ENCODE measurements at regions not wholly inside any gene's neighbourhood (a gene's known extent, or its start where the extent isn't known, plus 50 kb on each side); places are given as distances from the start of the nearest gene placed in this dataset.

DNA sequence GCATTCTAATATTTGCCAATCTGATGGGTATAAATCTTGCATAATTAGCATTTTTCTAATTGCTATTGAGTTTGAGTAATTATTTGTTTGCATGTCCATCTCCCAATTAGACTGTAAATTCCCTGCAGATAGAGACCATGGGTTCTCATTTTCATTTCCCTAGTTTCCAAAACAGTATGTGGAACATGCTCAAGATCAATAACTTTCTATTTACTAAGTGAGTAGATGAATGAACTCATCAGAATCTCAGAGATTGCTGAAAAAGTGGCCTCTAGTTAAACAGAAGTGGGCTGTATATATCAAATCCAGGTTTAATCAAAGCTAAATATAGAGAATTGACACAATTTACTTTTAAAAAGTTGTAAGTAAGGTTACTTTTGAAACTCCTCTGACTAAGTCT lies 138.0 kb upstream of the PGR start:
- TF ChIP-seq EZH2 (conservative IDR thresholded peaks at IDR 0.05; ENCODE audit: low read depth, low read length) (no peak), SOX6 (IDR thresholded peaks at IDR 0.05) (no peak), SOX6 (CRISPR knock-in tag; IDR thresholded peaks at IDR 0.05) (no peak), PCBP2 (optimal IDR thresholded peaks at IDR 0.05; ENCODE audit: low read depth, low read length, poor library complexity, severe bottlenecking) (no peak), BHLHE40 (IDR thresholded peaks at IDR 0.05; ENCODE audit: low read length) (no peak)
- TF ChIP-seq, protein P1, sequence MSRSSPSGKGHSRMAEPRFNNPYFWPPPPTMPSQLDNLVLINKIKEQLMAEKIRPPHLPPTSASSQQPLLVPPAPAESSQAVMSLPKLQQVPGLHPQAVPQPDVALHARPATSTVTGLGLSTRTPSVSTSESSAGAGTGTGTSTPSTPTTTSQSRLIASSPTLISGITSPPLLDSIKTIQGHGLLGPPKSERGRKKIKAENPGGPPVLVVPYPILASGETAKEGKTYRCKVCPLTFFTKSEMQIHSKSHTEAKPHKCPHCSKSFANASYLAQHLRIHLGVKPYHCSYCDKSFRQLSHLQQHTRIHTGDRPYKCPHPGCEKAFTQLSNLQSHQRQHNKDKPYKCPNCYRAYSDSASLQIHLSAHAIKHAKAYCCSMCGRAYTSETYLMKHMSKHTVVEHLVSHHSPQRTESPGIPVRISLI (CRISPR knock-in tag; IDR thresholded peaks at IDR 0.05; ENCODE audit: borderline replicate concordance), result no peak
- TF ChIP-seq, protein P2, sequence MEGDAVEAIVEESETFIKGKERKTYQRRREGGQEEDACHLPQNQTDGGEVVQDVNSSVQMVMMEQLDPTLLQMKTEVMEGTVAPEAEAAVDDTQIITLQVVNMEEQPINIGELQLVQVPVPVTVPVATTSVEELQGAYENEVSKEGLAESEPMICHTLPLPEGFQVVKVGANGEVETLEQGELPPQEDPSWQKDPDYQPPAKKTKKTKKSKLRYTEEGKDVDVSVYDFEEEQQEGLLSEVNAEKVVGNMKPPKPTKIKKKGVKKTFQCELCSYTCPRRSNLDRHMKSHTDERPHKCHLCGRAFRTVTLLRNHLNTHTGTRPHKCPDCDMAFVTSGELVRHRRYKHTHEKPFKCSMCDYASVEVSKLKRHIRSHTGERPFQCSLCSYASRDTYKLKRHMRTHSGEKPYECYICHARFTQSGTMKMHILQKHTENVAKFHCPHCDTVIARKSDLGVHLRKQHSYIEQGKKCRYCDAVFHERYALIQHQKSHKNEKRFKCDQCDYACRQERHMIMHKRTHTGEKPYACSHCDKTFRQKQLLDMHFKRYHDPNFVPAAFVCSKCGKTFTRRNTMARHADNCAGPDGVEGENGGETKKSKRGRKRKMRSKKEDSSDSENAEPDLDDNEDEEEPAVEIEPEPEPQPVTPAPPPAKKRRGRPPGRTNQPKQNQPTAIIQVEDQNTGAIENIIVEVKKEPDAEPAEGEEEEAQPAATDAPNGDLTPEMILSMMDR (CRISPR knock-in tag; IDR thresholded peaks at IDR 0.05), result no peak
- TF ChIP-seq, protein P3, sequence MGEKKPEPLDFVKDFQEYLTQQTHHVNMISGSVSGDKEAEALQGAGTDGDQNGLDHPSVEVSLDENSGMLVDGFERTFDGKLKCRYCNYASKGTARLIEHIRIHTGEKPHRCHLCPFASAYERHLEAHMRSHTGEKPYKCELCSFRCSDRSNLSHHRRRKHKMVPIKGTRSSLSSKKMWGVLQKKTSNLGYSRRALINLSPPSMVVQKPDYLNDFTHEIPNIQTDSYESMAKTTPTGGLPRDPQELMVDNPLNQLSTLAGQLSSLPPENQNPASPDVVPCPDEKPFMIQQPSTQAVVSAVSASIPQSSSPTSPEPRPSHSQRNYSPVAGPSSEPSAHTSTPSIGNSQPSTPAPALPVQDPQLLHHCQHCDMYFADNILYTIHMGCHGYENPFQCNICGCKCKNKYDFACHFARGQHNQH (CRISPR knock-in tag; IDR thresholded peaks at IDR 0.05), result no peak

Measured in HepG2 (cell line).